ENCODE measurements at regions not wholly inside any gene's neighbourhood (a gene's known extent, or its start where the extent isn't known, plus 50 kb on each side); places are given as distances from the start of the nearest gene placed in this dataset.

GRCh38 chr1:187151555-187151954 is 322.8 kb downstream of the PLA2G4A start:
- no peak overlapping the region for H2AFZ ChIP-seq (ENCODE audit: low read length)

GRCh38 chr1:187153047-187153446 is 324.3 kb downstream of the PLA2G4A start:
- no peak for TF ChIP-seq CTCF (IDR thresholded peaks at IDR 0.05; ENCODE audit: low read length)
- no peak for TF ChIP-seq EZH2 (optimal IDR thresholded peaks at IDR 0.05; ENCODE audit: low read depth, low read length)
- no peak for TF ChIP-seq EZH2phosphoT487 (IDR thresholded peaks at IDR 0.05; ENCODE audit: low read length)
- no peak overlapping the region for H2AFZ ChIP-seq (ENCODE audit: low read length)
- peaks cover 12% of the 10 kb centered on the region for H3K4me1 ChIP-seq (ENCODE audit: low read length)
- H3K9me2 ChIP-seq (replicated peaks; ENCODE audit: insufficient read depth, low read length): no peaks in the 10 kb centered on the region
- DNase-seq: no peak
- H3K4me2 ChIP-seq (ENCODE audit: low read depth, low read length): no peak overlapping the region
- no peaks in the 10 kb centered on the region for H3K27me3 ChIP-seq (replicated peaks; ENCODE audit: insufficient read depth, low read length)
- H3K36me3 ChIP-seq (replicated peaks; ENCODE audit: insufficient read depth, low read length): no peaks in the 10 kb centered on the region
- H4K20me1 ChIP-seq (ENCODE audit: insufficient read depth, low read length): no peaks in the 10 kb centered on the region
- H3K27ac ChIP-seq (ENCODE audit: low read length): no peak overlapping the region
- no peaks in the 10 kb centered on the region for H3K79me2 ChIP-seq (ENCODE audit: low read length)
- H3K9ac ChIP-seq (ENCODE audit: low read length): no peak overlapping the region
- H3K4me3 ChIP-seq (ENCODE audit: low read length): no peak overlapping the region
- peaks cover 3% of the 10 kb centered on the region; the same call in 1 of the 2 replicates for H3F3A ChIP-seq (ENCODE audit: insufficient read depth, low read length)
- H3K9me3 ChIP-seq (replicated peaks; ENCODE audit: insufficient read depth, low read length): no peaks in the 10 kb centered on the region

More at GRCh38 chr1:187151555-187151954, 322.8 kb downstream of the PLA2G4A start:
- Histone ChIP-seq H3K27ac (ENCODE audit: low read length) (no peak overlapping the region), H3K79me2 (ENCODE audit: low read length) (no peaks in the 10 kb centered on the region), H3F3A (ENCODE audit: insufficient read depth, low read length) (no peaks in the 10 kb centered on the region), H3K4me1 (ENCODE audit: low read length) (0 out of 2 replicates have a peak, but pooled peaks cover under 1% of the 10 kb centered on the region), H3K4me3 (ENCODE audit: low read length) (no peak overlapping the region), H3K27me3 (replicated peaks; ENCODE audit: insufficient read depth, low read length) (no peaks in the 10 kb centered on the region), H3K9ac (ENCODE audit: low read length) (no peak overlapping the region), H3K9me2 (replicated peaks; ENCODE audit: insufficient read depth, low read length) (no peaks in the 10 kb centered on the region), H4K20me1 (ENCODE audit: insufficient read depth, low read length) (no peaks in the 10 kb centered on the region), H3K4me2 (ENCODE audit: low read depth, low read length) (no peak overlapping the region), H3K9me3 (replicated peaks; ENCODE audit: insufficient read depth, low read length) (no peaks in the 10 kb centered on the region), H3K36me3 (replicated peaks; ENCODE audit: insufficient read depth, low read length) (no peaks in the 10 kb centered on the region)
- no peak for TF ChIP-seq EZH2phosphoT487 (IDR thresholded peaks at IDR 0.05; ENCODE audit: low read length)
- no peak for TF ChIP-seq EZH2 (optimal IDR thresholded peaks at IDR 0.05; ENCODE audit: low read depth, low read length)
- TF ChIP-seq CTCF (IDR thresholded peaks at IDR 0.05; ENCODE audit: low read length): no peak
- no peak for DNase-seq

GRCh38 chr1:187157115-187157514 is 328.4 kb downstream of the PLA2G4A start:
- Histone ChIP-seq H3K9me2 (replicated peaks; ENCODE audit: insufficient read depth, low read length) (no peaks in the 10 kb centered on the region), H3K9ac (ENCODE audit: low read length) (peak overlapping the region; percentile 3; the same call in 1 of the 2 replicates), H2AFZ (ENCODE audit: low read length) (peak overlapping the region; percentile 52), H3K4me3 (ENCODE audit: low read length) (no peak overlapping the region; the same call in 1 of the 2 replicates), H4K20me1 (ENCODE audit: insufficient read depth, low read length) (no peaks in the 10 kb centered on the region), H3K36me3 (replicated peaks; ENCODE audit: insufficient read depth, low read length) (no peaks in the 10 kb centered on the region), H3K9me3 (replicated peaks; ENCODE audit: insufficient read depth, low read length) (no peaks in the 10 kb centered on the region), H3K4me1 (ENCODE audit: low read length) (peaks cover 12% of the 10 kb centered on the region), H3K79me2 (ENCODE audit: low read length) (no peaks in the 10 kb centered on the region), H3F3A (ENCODE audit: insufficient read depth, low read length) (peaks cover 3% of the 10 kb centered on the region; the same call in 1 of the 2 replicates), H3K4me2 (ENCODE audit: low read depth, low read length) (peak overlapping the region; percentile 26), H3K27ac (ENCODE audit: low read length) (peak overlapping the region; percentile 48; the same call in 1 of the 2 replicates), H3K27me3 (replicated peaks; ENCODE audit: insufficient read depth, low read length) (no peaks in the 10 kb centered on the region)
- DNase-seq: peak; percentile 46
- TF ChIP-seq EZH2phosphoT487 (IDR thresholded peaks at IDR 0.05; ENCODE audit: low read length) (no peak), EZH2 (optimal IDR thresholded peaks at IDR 0.05; ENCODE audit: low read depth, low read length) (no peak), CTCF (IDR thresholded peaks at IDR 0.05; ENCODE audit: low read length) (no peak)

Data from MM.1S (cell line).